ENCODE measurements at regions not wholly inside any gene's neighbourhood (a gene's known extent, or its start where the extent isn't known, plus 50 kb on each side); places are given as distances from the start of the nearest gene placed in this dataset.

DNA sequence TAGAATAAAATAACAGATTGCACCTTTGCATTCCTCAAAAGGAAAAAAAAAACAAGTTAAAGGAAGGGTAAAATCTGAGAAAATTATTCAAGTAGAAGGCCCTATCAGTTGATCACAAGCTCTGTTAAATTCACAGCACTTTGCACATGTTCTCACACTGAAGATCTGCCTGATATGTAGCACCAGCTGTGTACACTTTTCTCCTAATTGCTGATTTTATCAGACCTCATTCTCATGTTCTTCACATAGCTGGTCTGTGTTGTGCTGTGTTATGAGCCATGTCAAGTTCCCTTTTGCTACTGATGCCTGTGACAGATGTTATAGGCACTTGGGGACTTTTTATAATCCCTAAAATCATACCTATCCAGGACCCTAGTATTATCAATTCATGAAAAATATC is 390.4 kb upstream of the PRR16 start:
- no peaks in the 10 kb centered on the region for H3K9me3 ChIP-seq
- no peak for ATAC-seq
- H3K27ac ChIP-seq, result no peak overlapping the region
- no peak for FAIRE-seq
- CTCF ChIA-PET, result interaction anchor here (1.0 kb wide), 2 partner anchors 13 to 18 kb away, joined by 3 read pairs; no protein-coding TSS in a partner anchor
- H3K4me2 ChIP-seq, result no peak overlapping the region
- no peaks in the 10 kb centered on the region for H3K4me1 ChIP-seq
- POLR2A ChIA-PET, result no interaction called here
- DNase-seq (ENCODE audit: low read depth in 1 of 2, low spot score in 1 of 2), result no peak
- TF ChIP-seq HEYL (CRISPR knock-in tag; IDR thresholded peaks at IDR 0.05) (no peak), HOXB13 (CRISPR knock-in tag; IDR thresholded peaks at IDR 0.05; ENCODE audit: low read depth) (no peak), CEBPB (IDR thresholded peaks at IDR 0.05) (no peak), POLR2AphosphoS2 (conservative IDR thresholded peaks at IDR 0.05; ENCODE audit: low read length) (no peak), NPAS2 (CRISPR knock-in tag; IDR thresholded peaks at IDR 0.05; ENCODE audit: borderline replicate concordance) (no peak), NR3C1 (IDR thresholded peaks at IDR 0.05) (no peak), RNF2 (IDR thresholded peaks at IDR 0.05; ENCODE audit: borderline replicate concordance, low read depth) (no peak), RFX5 (IDR thresholded peaks at IDR 0.05) (no peak), HDAC2 (IDR thresholded peaks at IDR 0.05) (no peak), MYC (IDR thresholded peaks at IDR 0.05; ENCODE audit: borderline replicate concordance, low read length) (no peak), KDM1A (IDR thresholded peaks at IDR 0.05; ENCODE audit: low read depth) (no peak), ZC3H11A (IDR thresholded peaks at IDR 0.05) (no peak), ZNF302 (CRISPR knock-in tag; IDR thresholded peaks at IDR 0.05) (no peak)
- TF ChIP-seq, protein P1, sequence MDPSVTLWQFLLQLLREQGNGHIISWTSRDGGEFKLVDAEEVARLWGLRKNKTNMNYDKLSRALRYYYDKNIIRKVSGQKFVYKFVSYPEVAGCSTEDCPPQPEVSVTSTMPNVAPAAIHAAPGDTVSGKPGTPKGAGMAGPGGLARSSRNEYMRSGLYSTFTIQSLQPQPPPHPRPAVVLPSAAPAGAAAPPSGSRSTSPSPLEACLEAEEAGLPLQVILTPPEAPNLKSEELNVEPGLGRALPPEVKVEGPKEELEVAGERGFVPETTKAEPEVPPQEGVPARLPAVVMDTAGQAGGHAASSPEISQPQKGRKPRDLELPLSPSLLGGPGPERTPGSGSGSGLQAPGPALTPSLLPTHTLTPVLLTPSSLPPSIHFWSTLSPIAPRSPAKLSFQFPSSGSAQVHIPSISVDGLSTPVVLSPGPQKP (IDR thresholded peaks at IDR 0.05; ENCODE audit: low read depth, low read length), result no peak
- TF ChIP-seq, protein P2, sequence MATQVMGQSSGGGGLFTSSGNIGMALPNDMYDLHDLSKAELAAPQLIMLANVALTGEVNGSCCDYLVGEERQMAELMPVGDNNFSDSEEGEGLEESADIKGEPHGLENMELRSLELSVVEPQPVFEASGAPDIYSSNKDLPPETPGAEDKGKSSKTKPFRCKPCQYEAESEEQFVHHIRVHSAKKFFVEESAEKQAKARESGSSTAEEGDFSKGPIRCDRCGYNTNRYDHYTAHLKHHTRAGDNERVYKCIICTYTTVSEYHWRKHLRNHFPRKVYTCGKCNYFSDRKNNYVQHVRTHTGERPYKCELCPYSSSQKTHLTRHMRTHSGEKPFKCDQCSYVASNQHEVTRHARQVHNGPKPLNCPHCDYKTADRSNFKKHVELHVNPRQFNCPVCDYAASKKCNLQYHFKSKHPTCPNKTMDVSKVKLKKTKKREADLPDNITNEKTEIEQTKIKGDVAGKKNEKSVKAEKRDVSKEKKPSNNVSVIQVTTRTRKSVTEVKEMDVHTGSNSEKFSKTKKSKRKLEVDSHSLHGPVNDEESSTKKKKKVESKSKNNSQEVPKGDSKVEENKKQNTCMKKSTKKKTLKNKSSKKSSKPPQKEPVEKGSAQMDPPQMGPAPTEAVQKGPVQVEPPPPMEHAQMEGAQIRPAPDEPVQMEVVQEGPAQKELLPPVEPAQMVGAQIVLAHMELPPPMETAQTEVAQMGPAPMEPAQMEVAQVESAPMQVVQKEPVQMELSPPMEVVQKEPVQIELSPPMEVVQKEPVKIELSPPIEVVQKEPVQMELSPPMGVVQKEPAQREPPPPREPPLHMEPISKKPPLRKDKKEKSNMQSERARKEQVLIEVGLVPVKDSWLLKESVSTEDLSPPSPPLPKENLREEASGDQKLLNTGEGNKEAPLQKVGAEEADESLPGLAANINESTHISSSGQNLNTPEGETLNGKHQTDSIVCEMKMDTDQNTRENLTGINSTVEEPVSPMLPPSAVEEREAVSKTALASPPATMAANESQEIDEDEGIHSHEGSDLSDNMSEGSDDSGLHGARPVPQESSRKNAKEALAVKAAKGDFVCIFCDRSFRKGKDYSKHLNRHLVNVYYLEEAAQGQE (IDR thresholded peaks at IDR 0.05), result no peak
- TF ChIP-seq, protein P3, sequence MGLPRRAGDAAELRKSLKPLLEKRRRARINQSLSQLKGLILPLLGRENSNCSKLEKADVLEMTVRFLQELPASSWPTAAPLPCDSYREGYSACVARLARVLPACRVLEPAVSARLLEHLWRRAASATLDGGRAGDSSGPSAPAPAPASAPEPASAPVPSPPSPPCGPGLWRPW (IDR thresholded peaks at IDR 0.05), result no peak
- no peak overlapping the region for H3K4me3 ChIP-seq

DNA sequence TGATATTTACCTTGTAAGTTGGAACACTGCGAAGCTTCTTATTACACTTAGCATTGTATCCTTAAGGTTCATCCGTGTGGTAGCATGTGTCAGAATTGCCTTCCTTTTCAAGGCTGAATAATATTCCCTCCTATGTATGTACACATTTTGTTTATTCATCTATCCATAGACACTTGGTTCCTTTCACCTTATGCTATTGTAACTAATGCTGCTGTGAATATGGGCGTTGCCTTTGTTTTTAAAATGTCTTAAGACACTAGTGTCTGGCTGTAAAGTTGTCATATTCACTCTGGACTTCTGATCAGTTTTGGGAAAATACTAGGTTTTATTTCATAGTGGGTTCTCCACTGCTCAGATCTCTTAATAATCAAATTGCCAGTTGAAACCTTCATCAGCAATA is 383.3 kb upstream of the PRR16 start:
- Histone ChIP-seq H3K4me2 (no peak overlapping the region), H3K27ac (no peak overlapping the region), H3K4me3 (no peak overlapping the region), H3K4me1 (no peaks in the 10 kb centered on the region), H3K9me3 (no peaks in the 10 kb centered on the region)
- ChIA-PET POLR2A (interaction anchor here (0.6 kb wide), 1 partner anchor 89 kb away, joined by 6 read pairs; no protein-coding TSS in a partner anchor), CTCF (no interaction called here)
- FAIRE-seq, result no peak
- no peak for DNase-seq (ENCODE audit: low read depth in 1 of 2, low spot score in 1 of 2)
- no peak for ATAC-seq
- TF ChIP-seq BHLHE40 (IDR thresholded peaks at IDR 0.05; ENCODE audit: low read depth, low read length) (no peak), ZC3H11A (IDR thresholded peaks at IDR 0.05) (no peak)
- TF ChIP-seq, protein P4, sequence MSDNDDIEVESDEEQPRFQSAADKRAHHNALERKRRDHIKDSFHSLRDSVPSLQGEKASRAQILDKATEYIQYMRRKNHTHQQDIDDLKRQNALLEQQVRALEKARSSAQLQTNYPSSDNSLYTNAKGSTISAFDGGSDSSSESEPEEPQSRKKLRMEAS (IDR thresholded peaks at IDR 0.05), result no peak
- WGBS (ENCODE audit: missing lambda C conversion rate), result 9% methylated on average over 3 of the region's 3 CpGs

DNA sequence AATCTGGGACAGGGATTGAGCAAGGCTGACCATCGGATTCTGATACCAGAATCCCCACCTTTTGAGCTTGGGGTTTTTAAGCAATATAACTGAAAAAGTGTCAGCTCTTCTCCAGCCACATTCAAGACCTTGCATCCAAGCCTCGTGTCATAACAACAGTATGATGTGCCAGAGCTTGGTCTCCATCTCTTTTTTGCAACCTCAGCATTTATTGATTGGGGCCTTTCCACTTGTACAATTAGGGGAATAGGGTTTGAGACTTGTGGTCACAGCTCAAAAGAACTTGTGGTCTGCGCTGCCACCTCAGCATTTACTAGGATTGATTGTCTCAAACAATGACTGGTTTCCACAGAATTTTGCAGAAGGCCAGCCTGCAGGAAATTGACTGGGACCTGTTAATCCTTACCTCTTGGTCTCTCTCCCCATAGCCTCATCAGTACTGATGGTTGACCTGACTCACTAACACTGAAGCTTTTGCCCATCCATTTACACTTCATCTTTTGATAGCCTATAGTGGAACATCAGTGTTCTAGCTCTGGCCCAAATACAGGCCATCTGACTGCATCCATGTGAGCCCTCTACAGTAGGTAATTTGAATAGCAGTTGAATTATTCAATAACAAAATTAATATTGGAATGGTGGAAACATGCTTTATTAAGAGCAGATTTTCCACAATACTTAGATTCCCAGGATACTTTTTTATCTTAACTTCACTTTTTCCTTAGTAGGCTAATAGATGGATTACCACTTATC is 381.6 kb upstream of the PRR16 start:
- Histone ChIP-seq H3K9me3 (no peaks in the 10 kb centered on the region), H3K4me3 (no peak overlapping the region), H3K4me1 (no peaks in the 10 kb centered on the region), H3K4me2 (no peak overlapping the region), H3K27ac (no peak overlapping the region)
- FAIRE-seq (no peak), ATAC-seq (no peak), DNase-seq (ENCODE audit: low read depth in 1 of 2, low spot score in 1 of 2) (no peak)
- 31% methylated on average over 3 of the region's 3 CpGs for WGBS (ENCODE audit: missing lambda C conversion rate)
- CTCF ChIA-PET, result interaction anchor here (0.7 kb wide), 1 partner anchor 71 kb away, joined by 3 read pairs; no protein-coding TSS in a partner anchor
- POLR2A ChIA-PET, result no interaction called here
- TF ChIP-seq, protein P1 (IDR thresholded peaks at IDR 0.05; ENCODE audit: low read depth, low read length), result no peak
- TF ChIP-seq EP300 (IDR thresholded peaks at IDR 0.05) (no peak), MAFK (IDR thresholded peaks at IDR 0.05; ENCODE audit: partially characterized antibody) (peak; percentile 97), RCOR1 (IDR thresholded peaks at IDR 0.05; ENCODE audit: low read depth, low read length) (no peak), RFX5 (IDR thresholded peaks at IDR 0.05) (no peak)

All from A549 (cell line).